NCI-H1092 treated with DMSO at 0.1 percent for 48 hours (cell line): ENCODE measurements at regions not wholly inside any gene's neighbourhood (a gene's known extent, or its start where the extent isn't known, plus 50 kb on each side); places are given as distances from the start of the nearest gene placed in this dataset.

ENCODE experiments used
- DNase-seq: peaks from one replicate; lab custom pipeline; 2025; lab: John Stamatoyannopoulos, UW

GRCh38 chr17:15039366-15039765 is 225.8 kb downstream of the PMP22 start:
- no peak for DNase-seq

- DNase-seq: no peak
These were observed 226.5 kb downstream of the PMP22 start for GRCh38 chr17:15038656-15039055.

GRCh38 chr17:15036238-15036637 is 228.9 kb downstream of the PMP22 start:
- no peak for DNase-seq

- no peak for DNase-seq
These were observed 233.2 kb downstream of the PMP22 start for GRCh38 chr17:15031975-15032374.

GRCh38 chr17:15029469-15029868 is 235.7 kb downstream of the PMP22 start:
- DNase-seq: no peak

- DNase-seq: no peak
These were observed 237.3 kb downstream of the PMP22 start for GRCh38 chr17:15027853-15028252.

- DNase-seq: no peak
These were observed 239.0 kb downstream of the PMP22 start for GRCh38 chr17:15026088-15026487.

GRCh38 chr17:15023589-15024336 is 241.4 kb downstream of the PMP22 start:
- no peak for DNase-seq

- DNase-seq: no peak
These were observed 246.0 kb downstream of the PMP22 start for GRCh38 chr17:15019158-15019557.

- DNase-seq: no peak
These were observed 252.7 kb downstream of the PMP22 start for GRCh38 chr17:15012351-15012980.

- DNase-seq: no peak
These were observed 256.0 kb downstream of the PMP22 start for GRCh38 chr17:15009087-15009486.

- no peak for DNase-seq
These were observed 258.0 kb downstream of the PMP22 start for GRCh38 chr17:15007147-15007553.

- no peak for DNase-seq
These were observed 258.6 kb downstream of the PMP22 start for GRCh38 chr17:15006421-15007128.

GRCh38 chr17:15000661-15001060 is 264.5 kb downstream of the PMP22 start:
- DNase-seq: no peak

- DNase-seq: no peak
These were observed 267.8 kb downstream of the PMP22 start for GRCh38 chr17:14997290-14997689.

GRCh38 chr17:14986127-14986526 is 279.0 kb downstream of the PMP22 start:
- DNase-seq: no peak

- no peak for DNase-seq
These were observed 292.3 kb downstream of the PMP22 start for GRCh38 chr17:14972844-14973243.

- DNase-seq: no peak
These were observed 294.1 kb downstream of the PMP22 start for GRCh38 chr17:14971054-14971453.

- no peak for DNase-seq
These were observed 305.9 kb downstream of the PMP22 start for GRCh38 chr17:14959106-14959648.

GRCh38 chr17:14953405-14953804 is 311.7 kb downstream of the PMP22 start:
- no peak for DNase-seq

GRCh38 chr17:14950686-14951085 is 314.4 kb downstream of the PMP22 start:
- no peak for DNase-seq

GRCh38 chr17:14950216-14950615 is 314.9 kb downstream of the PMP22 start:
- no peak for DNase-seq

- DNase-seq: no peak
These were observed 317.5 kb downstream of the PMP22 start for GRCh38 chr17:14947671-14948070.
